ENCODE measurements at regions not wholly inside any gene's neighbourhood (a gene's known extent, or its start where the extent isn't known, plus 50 kb on each side); places are given as distances from the start of the nearest gene placed in this dataset.

GRCh38 chr2:106749823-106750222 lies 136.1 kb downstream of the ST6GAL2 start:
- TF ChIP-seq CTCF (IDR thresholded peaks at IDR 0.05): no peak
- TF ChIP-seq EP300 (IDR thresholded peaks at IDR 0.05): no peak
- TF ChIP-seq POLR2A (IDR thresholded peaks at IDR 0.05): no peak
